ENCODE measurements at regions not wholly inside any gene's neighbourhood (a gene's known extent, or its start where the extent isn't known, plus 50 kb on each side); places are given as distances from the start of the nearest gene placed in this dataset.
A peak's percentile ranks its signal among the peaks of the same experiment; 100 is the strongest.
"Not testable (repeated sequence)": the region's sequence is repeated elsewhere in the genome, so short reads cannot be mapped to it uniquely, and the experiment has no call there.

- no peak for DNase-seq
These were observed 210.6 kb upstream of the NBEA start for GRCh38 chr13:34731486-34731885.

GRCh38 chr13:34733721-34734120, 208.3 kb upstream of the NBEA start:
- DNase-seq: no peak

GRCh38 chr13:34734932-34735331, 207.1 kb upstream of the NBEA start:
- no peak for DNase-seq

- no peak for DNase-seq
These were observed 203.6 kb upstream of the NBEA start for GRCh38 chr13:34738254-34738992.

- not testable (repeated sequence) for DNase-seq
These were observed 195.0 kb upstream of the NBEA start for GRCh38 chr13:34747056-34747455.

- DNase-seq: no peak
These were observed 194.6 kb upstream of the NBEA start for GRCh38 chr13:34747507-34747906.

GRCh38 chr13:34748073-34748472, 194.0 kb upstream of the NBEA start:
- peak in 9 of 56 donors; percentile 1 to 31 (median 6) for DNase-seq

GRCh38 chr13:34748596-34748995, 193.5 kb upstream of the NBEA start:
- DNase-seq: no peak

- DNase-seq: no peak
These were observed 193.0 kb upstream of the NBEA start for GRCh38 chr13:34749046-34749445.

GRCh38 chr13:34750078-34750931, 191.8 kb upstream of the NBEA start:
- DNase-seq: peak in 27 of 56 donors; percentile 0 to 60 (median 18)

GRCh38 chr13:34751044-34751443, 191.0 kb upstream of the NBEA start:
- DNase-seq: no peak

- no peak for DNase-seq
These were observed 190.6 kb upstream of the NBEA start for GRCh38 chr13:34751492-34751891.

- no peak for DNase-seq
These were observed 189.6 kb upstream of the NBEA start for GRCh38 chr13:34752283-34752960.

GRCh38 chr13:34756136-34756535, 185.9 kb upstream of the NBEA start:
- DNase-seq: no peak

GRCh38 chr13:34756572-34756971, 185.5 kb upstream of the NBEA start:
- no peak for DNase-seq

- no peak for DNase-seq
These were observed 184.6 kb upstream of the NBEA start for GRCh38 chr13:34757441-34757840.

GRCh38 chr13:34758628-34759027, 183.4 kb upstream of the NBEA start:
- no peak for DNase-seq

GRCh38 chr13:34762312-34762711, 179.8 kb upstream of the NBEA start:
- DNase-seq: no peak

- no peak for DNase-seq
These were observed 177.8 kb upstream of the NBEA start for GRCh38 chr13:34764246-34764645.

GRCh38 chr13:34765446-34766180, 176.5 kb upstream of the NBEA start:
- no peak for DNase-seq

- DNase-seq: no peak
These were observed 174.3 kb upstream of the NBEA start for GRCh38 chr13:34767778-34768177.

Data from nucleus accumbens (tissue), 56 donors.